ENCODE measurements at regions not wholly inside any gene's neighbourhood (a gene's known extent, or its start where the extent isn't known, plus 50 kb on each side); places are given as distances from the start of the nearest gene placed in this dataset.

DNA sequence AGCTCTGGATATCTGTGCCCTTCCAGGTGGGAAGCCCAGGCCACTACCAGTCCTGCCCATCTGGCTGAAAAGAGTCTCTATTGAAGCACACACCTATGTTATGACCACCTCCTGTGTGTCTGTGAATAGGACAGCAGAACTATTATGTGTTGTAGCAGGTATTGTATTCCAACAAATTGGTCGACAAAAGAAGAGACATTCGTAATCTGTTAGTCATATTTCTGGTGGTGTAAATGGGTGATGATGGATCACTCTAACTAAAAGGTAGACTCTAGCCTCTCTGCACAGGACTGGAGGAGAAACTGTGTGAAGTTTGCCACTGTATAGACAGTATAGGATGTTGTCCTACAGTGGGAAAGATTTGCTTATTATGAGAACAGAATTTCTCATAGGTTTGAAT lies 416.1 kb downstream of the TMEM38B start:
- WGBS, 2 donors: 94 to 100% methylated on average over 2 of the region's 2 CpGs
- DNase-seq (ENCODE audit: low spot score in 2 of 2): no peak
- H3K4me3 ChIP-seq (ENCODE audit: low read depth, poor library complexity, severe bottlenecking): no peak overlapping the region
- TF ChIP-seq, protein P1, sequence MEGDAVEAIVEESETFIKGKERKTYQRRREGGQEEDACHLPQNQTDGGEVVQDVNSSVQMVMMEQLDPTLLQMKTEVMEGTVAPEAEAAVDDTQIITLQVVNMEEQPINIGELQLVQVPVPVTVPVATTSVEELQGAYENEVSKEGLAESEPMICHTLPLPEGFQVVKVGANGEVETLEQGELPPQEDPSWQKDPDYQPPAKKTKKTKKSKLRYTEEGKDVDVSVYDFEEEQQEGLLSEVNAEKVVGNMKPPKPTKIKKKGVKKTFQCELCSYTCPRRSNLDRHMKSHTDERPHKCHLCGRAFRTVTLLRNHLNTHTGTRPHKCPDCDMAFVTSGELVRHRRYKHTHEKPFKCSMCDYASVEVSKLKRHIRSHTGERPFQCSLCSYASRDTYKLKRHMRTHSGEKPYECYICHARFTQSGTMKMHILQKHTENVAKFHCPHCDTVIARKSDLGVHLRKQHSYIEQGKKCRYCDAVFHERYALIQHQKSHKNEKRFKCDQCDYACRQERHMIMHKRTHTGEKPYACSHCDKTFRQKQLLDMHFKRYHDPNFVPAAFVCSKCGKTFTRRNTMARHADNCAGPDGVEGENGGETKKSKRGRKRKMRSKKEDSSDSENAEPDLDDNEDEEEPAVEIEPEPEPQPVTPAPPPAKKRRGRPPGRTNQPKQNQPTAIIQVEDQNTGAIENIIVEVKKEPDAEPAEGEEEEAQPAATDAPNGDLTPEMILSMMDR (IDR thresholded peaks at IDR 0.05): no peak
- no peak for TF ChIP-seq POLR2A (IDR thresholded peaks at IDR 0.05)
- intact Hi-C loops (cut with DNase I; ENCODE audit: low total_unique reads): no loop called here

DNA sequence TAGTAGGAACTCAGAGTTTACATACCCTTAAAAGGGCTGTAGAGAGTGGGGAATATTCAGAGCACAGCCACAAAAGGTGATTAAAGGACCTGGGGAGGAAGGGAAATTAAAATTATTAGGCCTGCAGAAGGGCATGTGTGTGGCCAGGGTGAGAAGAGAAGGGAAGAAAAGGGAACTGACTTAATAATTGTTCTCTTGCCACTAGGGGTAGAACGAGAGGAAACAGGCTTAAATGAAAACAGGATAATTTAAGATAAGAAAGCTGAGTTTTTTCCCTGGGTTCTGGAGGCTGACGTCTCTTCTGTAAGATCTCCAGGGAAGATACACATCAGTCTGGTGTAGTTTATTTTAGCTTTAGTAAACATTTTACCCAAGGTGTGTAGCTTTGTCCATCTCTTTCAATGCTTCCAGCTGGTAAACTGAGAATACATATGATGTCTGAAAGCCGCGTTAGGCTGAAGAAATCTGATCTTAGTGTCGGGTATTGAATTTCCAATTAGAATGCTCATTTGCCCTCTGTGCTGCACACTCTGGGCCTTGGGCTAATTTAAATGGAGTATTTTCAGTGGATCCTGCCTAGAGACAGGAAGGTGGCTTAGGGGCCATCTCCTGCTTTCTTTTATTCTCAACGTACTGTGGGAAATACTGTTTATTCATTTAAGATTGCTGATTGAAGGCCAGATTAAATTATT lies 416.8 kb downstream of the TMEM38B start:
- DNase-seq (ENCODE audit: low spot score in 2 of 2): no peak
- WGBS, 2 donors: 46 to 50% methylated on average over 6 of the region's 6 CpGs
- no peak overlapping the region for H3K4me3 ChIP-seq (ENCODE audit: low read depth, poor library complexity, severe bottlenecking)
- TF ChIP-seq, protein P1 (IDR thresholded peaks at IDR 0.05): no peak
- TF ChIP-seq POLR2A (IDR thresholded peaks at IDR 0.05): no peak
- intact Hi-C loops (cut with DNase I; ENCODE audit: low total_unique reads): no loop called here

DNA sequence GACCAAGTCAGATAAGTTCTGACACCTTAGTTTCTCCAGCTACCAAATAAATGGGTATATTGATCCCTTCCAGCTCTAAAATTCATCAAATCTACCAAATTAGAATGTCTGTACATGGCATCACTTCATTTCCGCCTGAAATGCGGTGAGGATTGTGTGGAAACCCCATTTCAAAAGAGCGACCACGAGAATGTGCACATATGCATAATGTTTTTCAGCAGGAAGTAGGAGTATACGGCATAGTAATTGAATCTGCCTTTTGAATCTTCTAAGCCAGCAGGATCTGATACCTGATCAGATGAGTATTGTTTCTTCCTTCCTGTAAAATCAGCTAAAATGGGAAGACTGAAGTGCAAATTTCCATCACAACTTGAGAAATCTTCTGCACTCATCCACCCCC lies 418.6 kb downstream of the TMEM38B start:
- TF ChIP-seq POLR2A (IDR thresholded peaks at IDR 0.05): no peak
- TF ChIP-seq, protein P1 (IDR thresholded peaks at IDR 0.05): no peak
- intact Hi-C loops (cut with DNase I; ENCODE audit: low total_unique reads): no loop called here
- H3K4me3 ChIP-seq (ENCODE audit: low read depth, poor library complexity, severe bottlenecking): no peak overlapping the region
- 73 to 78% methylated on average over 5 of the region's 5 CpGs for WGBS, 2 donors
- no peak for DNase-seq (ENCODE audit: low spot score in 2 of 2)

DNA sequence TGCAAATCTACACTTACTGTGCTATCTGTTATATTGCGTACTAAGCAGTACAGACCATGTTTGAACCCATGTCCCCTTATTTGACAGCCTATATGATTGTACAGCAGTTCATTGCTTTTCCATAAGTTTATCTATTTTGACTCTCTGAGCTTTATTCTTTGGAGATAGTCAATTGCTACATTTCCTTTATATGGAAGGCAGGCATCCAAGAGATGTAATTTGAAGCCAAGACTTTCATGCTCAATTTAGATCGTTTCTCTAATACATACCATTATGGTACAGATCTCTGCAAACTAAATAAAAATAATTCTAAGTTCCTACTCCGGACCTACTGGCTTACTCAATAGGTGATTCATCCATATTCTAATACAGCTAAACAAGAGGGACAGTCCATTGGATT lies 424.8 kb downstream of the TMEM38B start:
- intact Hi-C loops (cut with DNase I; ENCODE audit: low total_unique reads): no loop called here
- no peak overlapping the region for H3K4me3 ChIP-seq (ENCODE audit: low read depth, poor library complexity, severe bottlenecking)
- WGBS, 2 donors: 62 to 66% methylated on average over 3 of the region's 3 CpGs
- TF ChIP-seq POLR2A (IDR thresholded peaks at IDR 0.05): no peak
- TF ChIP-seq, protein P1 (IDR thresholded peaks at IDR 0.05): no peak
- DNase-seq (ENCODE audit: low spot score in 2 of 2): no peak

DNA sequence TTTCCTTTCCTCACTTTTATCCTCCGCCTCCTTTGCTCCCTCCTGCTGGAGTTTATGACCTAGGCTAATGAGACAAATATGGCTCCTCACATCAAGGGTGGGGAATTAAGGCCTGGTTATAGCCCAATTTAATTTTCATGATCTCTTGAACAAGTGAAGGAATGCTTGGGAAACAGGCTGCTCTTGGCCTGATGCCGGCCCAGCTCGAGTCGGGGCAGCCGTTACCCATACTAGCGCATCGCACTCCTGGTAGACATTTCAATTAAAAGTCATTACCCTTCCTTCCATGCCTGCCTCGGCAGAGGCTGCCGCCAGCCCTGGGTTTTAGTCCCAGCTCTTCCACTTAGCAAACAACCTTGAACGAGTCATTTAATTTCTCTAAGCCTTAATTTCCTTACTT lies 425.7 kb downstream of the TMEM38B start:
- WGBS, 2 donors: 67 to 73% methylated on average over 10 of the region's 10 CpGs
- intact Hi-C loops (cut with DNase I; ENCODE audit: low total_unique reads): no loop called here
- no peak for DNase-seq (ENCODE audit: low spot score in 2 of 2)
- H3K4me3 ChIP-seq (ENCODE audit: low read depth, poor library complexity, severe bottlenecking): no peak overlapping the region
- no peak for TF ChIP-seq POLR2A (IDR thresholded peaks at IDR 0.05)
- TF ChIP-seq, protein P1 (IDR thresholded peaks at IDR 0.05): no peak

DNA sequence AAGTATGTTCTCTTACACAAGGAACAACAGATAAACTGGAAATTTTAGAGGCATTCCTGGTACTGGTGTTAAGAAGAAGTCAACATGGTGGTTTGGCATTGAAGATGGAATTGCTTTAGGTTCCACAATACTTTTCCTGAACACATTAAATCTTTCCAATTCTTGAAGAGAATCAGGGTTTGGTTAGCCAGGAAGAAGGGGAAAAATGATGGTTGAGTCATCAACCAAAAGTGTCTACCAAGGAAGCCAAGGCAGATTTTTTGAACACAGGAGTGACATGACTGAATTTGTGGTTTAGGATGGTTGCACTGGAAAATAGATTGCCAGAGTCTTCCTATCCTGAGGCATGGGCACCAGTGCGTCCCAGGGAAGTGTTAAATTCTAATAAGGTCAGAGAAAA lies 433.4 kb downstream of the TMEM38B start:
- intact Hi-C loops (cut with DNase I; ENCODE audit: low total_unique reads): no loop called here
- DNase-seq (ENCODE audit: low spot score in 2 of 2): no peak
- TF ChIP-seq POLR2A (IDR thresholded peaks at IDR 0.05): no peak
- TF ChIP-seq, protein P1 (IDR thresholded peaks at IDR 0.05): no peak
- WGBS, 2 donors: 74 to 78% methylated on average over 1 of the region's 1 CpG
- H3K4me3 ChIP-seq (ENCODE audit: low read depth, poor library complexity, severe bottlenecking): no peak overlapping the region

Data from lower leg skin (tissue), 4 donors.